Tibial nerve (tissue), 4 donors: ENCODE measurements at regions not wholly inside any gene's neighbourhood (a gene's known extent, or its start where the extent isn't known, plus 50 kb on each side); places are given as distances from the start of the nearest gene placed in this dataset.
"Not testable (repeated sequence)": the region's sequence is repeated elsewhere in the genome, so short reads cannot be mapped to it uniquely, and the experiment has no call there.

ENCODE experiments used
- DNase-seq, 2 donors: peaks; one replicate each; pipeline ENCODE4 v3.0.0-alpha.2; 2019; ENCODE audit warnings: low spot score in 2 of 2
- H3K27ac ChIP-seq, 4 donors: fragments of 200-600 bp; sonication (generic) in 3 of 4; one replicate each; pipeline ENCODE4 v1.5.1; 2017 to 2019; ENCODE audit warnings: mild to moderate bottlenecking in 1 of 4
- H3K27me3 ChIP-seq, 2 donors: fragments of 200-600 bp; sonication (generic) in 1 of 2; one replicate each; pipeline versions ENCODE4 v1.5.1 to v1.6.0; 2017 to 2019
- H3K36me3 ChIP-seq, 3 donors: fragments of 200-600 bp; sonication (generic); one replicate each; pipeline ENCODE4 v1.5.1; 2018 to 2019
- H3K4me1 ChIP-seq, 4 donors: fragments of 200-600 bp; sonication (generic) in 3 of 4; one replicate each; pipeline ENCODE4 v1.5.1; 2017 to 2019
- H3K4me3 ChIP-seq, 4 donors: fragments of 200-600 bp; sonication (generic) in 3 of 4; one replicate each; pipeline ENCODE4 v1.5.1; 2017 to 2019; ENCODE audit warnings: mild to moderate bottlenecking in 1 of 4, moderate library complexity in 1 of 4
- H3K9me3 ChIP-seq, 4 donors: fragments of 200-600 bp; sonication (generic) in 3 of 4; one replicate each; pipeline ENCODE4 v1.5.1; 2017 to 2019
- CTCF ChIP-seq, 5 experiments: fragments of 200-600 bp in 3 of 5; fragments of 450-650 bp in 2 of 5; sonication (generic) in 3 of 5; IDR thresholded peaks; one replicate each; pipeline ENCODE4 v1.5.1; 2016 to 2019; ENCODE audit warnings: antibody characterized with exemption in 5 of 5, mild to moderate bottlenecking in 3 of 5, moderate library complexity in 2 of 5
- EP300 ChIP-seq, 2 donors: sonication (generic); formaldehyde crosslinking; IDR thresholded peaks; one replicate each; pipeline ENCODE4 v1.6.1; 2017; ENCODE audit warnings: antibody characterized with exemption in 2 of 2, mild to moderate bottlenecking in 1 of 2
- POLR2A ChIP-seq, 2 donors: fragments of 450-650 bp; IDR thresholded peaks; one replicate each; pipeline ENCODE4 v1.6.1; 2017; ENCODE audit warnings: antibody characterized with exemption in 2 of 2, mild to moderate bottlenecking in 2 of 2, moderate library complexity in 2 of 2
- WGBS, 2 donors: methylation state at CpG; one replicate each; pipeline ENCODE4 v1.1.5; 2018; 5-methylcytosine and 5-hydroxymethylcytosine counted together

- 89% methylated on average over 9 of the region's 9 CpGs for WGBS, 2 donors
- Histone ChIP-seq H3K27me3 (no peaks in the 10 kb centered on the region), H3K27ac (no peak overlapping the region), H3K4me1 (no peaks in the 10 kb centered on the region), H3K4me3 (no peak overlapping the region), H3K36me3 (no peaks in the 10 kb centered on the region), H3K9me3 (no peaks in the 10 kb centered on the region)
- no peak for DNase-seq
- TF ChIP-seq EP300 (IDR thresholded peaks at IDR 0.05) = no peak
- no peak for TF ChIP-seq CTCF (IDR thresholded peaks at IDR 0.05)
- TF ChIP-seq POLR2A (IDR thresholded peaks at IDR 0.05) = no peak
Measured at GRCh38 chr2:144004742-144005141, 515.2 kb downstream of the ZEB2 start.

GRCh38 chr2:144003460-144004075 lies 516.4 kb downstream of the ZEB2 start:
- H3K36me3 ChIP-seq = no peaks in the 10 kb centered on the region

GRCh38 chr2:143996974-143997373 lies 522.9 kb downstream of the ZEB2 start:
- WGBS, 2 donors = 40 to 52% methylated on average over 2 of the region's 2 CpGs
- no peak for TF ChIP-seq CTCF (IDR thresholded peaks at IDR 0.05)
- no peak for TF ChIP-seq POLR2A (IDR thresholded peaks at IDR 0.05)
- TF ChIP-seq EP300 (IDR thresholded peaks at IDR 0.05) = no peak

More at GRCh38 chr2:144003460-144004075, 516.4 kb downstream of the ZEB2 start:
- Histone ChIP-seq H3K27me3 (no peaks in the 10 kb centered on the region), H3K27ac (no peak overlapping the region), H3K4me3 (no peak overlapping the region), H3K4me1 (no peaks in the 10 kb centered on the region), H3K9me3 (no peaks in the 10 kb centered on the region)
- TF ChIP-seq POLR2A (IDR thresholded peaks at IDR 0.05) = no peak
- no peak for TF ChIP-seq EP300 (IDR thresholded peaks at IDR 0.05)
- no peak for TF ChIP-seq CTCF (IDR thresholded peaks at IDR 0.05)
- DNase-seq = no peak
- WGBS, 2 donors = 83 to 89% methylated on average over 2 of the region's 2 CpGs

GRCh38 chr2:143994961-143995360 lies 525.0 kb downstream of the ZEB2 start:
- TF ChIP-seq EP300 (IDR thresholded peaks at IDR 0.05) = no peak
- no peak for TF ChIP-seq CTCF (IDR thresholded peaks at IDR 0.05)
- TF ChIP-seq POLR2A (IDR thresholded peaks at IDR 0.05) = no peak
- Histone ChIP-seq H3K36me3 (no peaks in the 10 kb centered on the region), H3K9me3 (peaks cover 0 to 11% (median 0%) of the 10 kb centered on the region in 4 donors), H3K4me3 (no peak overlapping the region), H3K27me3 (no peaks in the 10 kb centered on the region), H3K27ac (no peak overlapping the region), H3K4me1 (peaks cover 0 to 4% (median 0%) of the 10 kb centered on the region in 4 donors)
- DNase-seq = no peak
- WGBS, 2 donors = 86 to 96% methylated on average over 1 of the region's 1 CpG

More at GRCh38 chr2:143996974-143997373, 522.9 kb downstream of the ZEB2 start:
- no peaks in the 10 kb centered on the region for H3K36me3 ChIP-seq
- DNase-seq = no peak
- no peaks in the 10 kb centered on the region for H3K9me3 ChIP-seq
- H3K4me1 ChIP-seq = peaks cover 0 to 4% (median 0%) of the 10 kb centered on the region in 4 donors
- no peak overlapping the region for H3K27ac ChIP-seq
- no peak overlapping the region for H3K4me3 ChIP-seq
- H3K27me3 ChIP-seq = no peaks in the 10 kb centered on the region

- 90 to 100% methylated on average over 3 to 10 of the region's 30 CpGs for WGBS, 2 donors
- DNase-seq, H3K4me1 ChIP-seq, H3K27ac ChIP-seq, H3K36me3 ChIP-seq, H3K27me3 ChIP-seq, H3K4me3 ChIP-seq: not testable (repeated sequence)
- H3K9me3 ChIP-seq = peaks cover 0 to 11% (median 0%) of the 10 kb centered on the region in 4 donors
Measured at GRCh38 chr2:143991596-143991995, 528.3 kb downstream of the ZEB2 start.
